Bronchial epithelial cell (primary cell): ENCODE measurements at regions not wholly inside any gene's neighbourhood (a gene's known extent, or its start where the extent isn't known, plus 50 kb on each side); places are given as distances from the start of the nearest gene placed in this dataset.
A peak's percentile ranks its signal among the peaks of the same experiment; 100 is the strongest.

ENCODE experiments used
- DNase-seq: peaks from one replicate; pipeline ENCODE4 v3.0.0-alpha.2; 2010; ENCODE audit warnings: low read depth
- FAIRE-seq: peaks from 2 replicates; lab custom pipeline; 2011; peaks lifted over from hg19 to GRCh38; lab: Jason Lieb, UNC
- H3K27me3 ChIP-seq: 2 replicates; pipeline ENCODE4 v1.5.1; 2011; ENCODE audit warnings: low read length; ENCODE audit not compliant: control insufficient read depth, insufficient read depth
- H3K36me3 ChIP-seq: 2 replicates; pipeline ENCODE4 v1.5.1; 2011; ENCODE audit warnings: low read length; ENCODE audit not compliant: control insufficient read depth, insufficient read depth
- H3K4me3 ChIP-seq: 2 replicates; pipeline ENCODE4 v1.5.1; 2011; ENCODE audit warnings: mild to moderate bottlenecking, low read depth, low read length, control low read depth
- CTCF ChIP-seq: IDR thresholded peaks from 2 replicates; pipeline ENCODE4 v1.5.1; 2011; ENCODE audit warnings: mild to moderate bottlenecking, moderate library complexity, low read length, control low read depth, inconsistent platforms; ENCODE audit not compliant: insufficient read depth, severe bottlenecking

GRCh38 chr3:118629821-118630220 is 404.8 kb downstream of the IGSF11 start:
- no peaks in the 10 kb centered on the region for H3K27me3 ChIP-seq
- DNase-seq (no peak), FAIRE-seq (no peak)
- H3K4me3 ChIP-seq, result no peak overlapping the region
- no peak for TF ChIP-seq CTCF
- H3K36me3 ChIP-seq, result no peaks in the 10 kb centered on the region

- no peak for TF ChIP-seq CTCF
- no peaks in the 10 kb centered on the region for H3K36me3 ChIP-seq
- H3K27me3 ChIP-seq, result no peaks in the 10 kb centered on the region
- DNase-seq (no peak), FAIRE-seq (no peak)
- no peak overlapping the region for H3K4me3 ChIP-seq
These were observed 398.9 kb downstream of the IGSF11 start for GRCh38 chr3:118635711-118636110.

- Histone ChIP-seq H3K4me3 (no peak overlapping the region), H3K36me3 (no peaks in the 10 kb centered on the region), H3K27me3 (no peaks in the 10 kb centered on the region)
- peak; percentile 70 for TF ChIP-seq CTCF
- DNase-seq (peak; percentile 41), FAIRE-seq (peak; percentile 58)
These were observed 397.8 kb downstream of the IGSF11 start for GRCh38 chr3:118636841-118637240.

GRCh38 chr3:118637846-118638245 is 396.8 kb downstream of the IGSF11 start:
- FAIRE-seq, result no peak
- Histone ChIP-seq H3K36me3 (no peaks in the 10 kb centered on the region), H3K4me3 (no peak overlapping the region), H3K27me3 (no peaks in the 10 kb centered on the region)
- TF ChIP-seq CTCF, result no peak
- peak; percentile 30 for DNase-seq

- FAIRE-seq (no peak), DNase-seq (peak; percentile 30)
- H3K4me3 ChIP-seq, result no peak overlapping the region
- no peaks in the 10 kb centered on the region for H3K36me3 ChIP-seq
- H3K27me3 ChIP-seq, result no peaks in the 10 kb centered on the region
- no peak for TF ChIP-seq CTCF
These were observed 393.0 kb downstream of the IGSF11 start for GRCh38 chr3:118641608-118642007.

- FAIRE-seq, result no peak
- no peak for TF ChIP-seq CTCF
- Histone ChIP-seq H3K27me3 (no peaks in the 10 kb centered on the region), H3K4me3 (no peak overlapping the region), H3K36me3 (no peaks in the 10 kb centered on the region)
- no peak for DNase-seq
These were observed 363.5 kb downstream of the IGSF11 start for GRCh38 chr3:118671192-118671591.
